H9 (cell line): ENCODE measurements at regions not wholly inside any gene's neighbourhood (a gene's known extent, or its start where the extent isn't known, plus 50 kb on each side); places are given as distances from the start of the nearest gene placed in this dataset.

Experiments
- DNase-seq: peaks from one replicate; pipeline ENCODE4 v3.0.0-alpha.2; 2017
- H2AFZ ChIP-seq: one replicate; pipeline ENCODE4 v1.6.1; 2013; ENCODE audit warnings: mild to moderate bottlenecking, low read length, control low read depth, moderate library complexity
- H2AK5ac ChIP-seq: 2 replicates; pipeline ENCODE4 v1.6.1; 2013; ENCODE audit warnings: low read length, control low read depth, mixed read lengths; ENCODE audit not compliant: insufficient read length
- H2BK120ac ChIP-seq: one replicate; pipeline ENCODE4 v1.6.1; 2013; ENCODE audit warnings: low read depth, mild to moderate bottlenecking, low read length, control low read depth, inconsistent platforms; ENCODE audit not compliant: poor library complexity, severe bottlenecking
- H2BK12ac ChIP-seq: 2 replicates; pipeline ENCODE4 v1.6.1; 2013; ENCODE audit warnings: low read length, control low read depth, mixed read lengths, low read depth; ENCODE audit not compliant: insufficient read length
- H2BK15ac ChIP-seq: 2 replicates; pipeline ENCODE4 v1.6.1; 2013; ENCODE audit warnings: low read depth, low read length, control low read depth
- H2BK20ac ChIP-seq: one replicate; pipeline ENCODE4 v1.6.1; 2013; ENCODE audit warnings: low read depth, mild to moderate bottlenecking, low read length, control low read depth, inconsistent platforms; ENCODE audit not compliant: poor library complexity, severe bottlenecking
- H2BK5ac ChIP-seq: 2 replicates; pipeline ENCODE4 v1.6.1; 2013; ENCODE audit warnings: low read length, control low read depth, mixed read lengths; ENCODE audit not compliant: insufficient read length
- H3K14ac ChIP-seq: 2 replicates; pipeline ENCODE4 v1.6.1; 2013; ENCODE audit warnings: low read length, control low read depth; ENCODE audit not compliant: insufficient read depth
- H3K18ac ChIP-seq: 2 replicates; pipeline ENCODE4 v1.6.1; 2013; ENCODE audit warnings: low read depth, mild to moderate bottlenecking, mixed read lengths, low read length, control low read depth; ENCODE audit not compliant: insufficient read length
- H3K23ac ChIP-seq: 2 replicates; pipeline ENCODE4 v1.6.1; 2013; ENCODE audit warnings: low read length, control low read depth, mixed read lengths, low read depth; ENCODE audit not compliant: insufficient read length
- H3K23me2 ChIP-seq: 2 replicates; pipeline ENCODE4 v1.6.1; 2013; ENCODE audit warnings: low read depth, mild to moderate bottlenecking, mixed read lengths, low read length, control low read depth; ENCODE audit not compliant: insufficient read length, poor library complexity, severe bottlenecking
- H3K27ac ChIP-seq: 2 replicates; pipeline ENCODE4 v1.5.1; 2013; ENCODE audit warnings: low read length, control low read depth, mixed read lengths, low read depth; ENCODE audit not compliant: insufficient read length
- H3K27me3 ChIP-seq: 2 replicates; pipeline ENCODE4 v1.6.1; 2013; ENCODE audit warnings: low read length, control low read depth, inconsistent platforms; ENCODE audit not compliant: insufficient read depth
- H3K4ac ChIP-seq: 2 replicates; pipeline ENCODE4 v1.6.1; 2013; ENCODE audit warnings: low read depth, mild to moderate bottlenecking, control low read depth, inconsistent platforms, low read length, moderate library complexity
- H3K4me1 ChIP-seq: 2 replicates; pipeline ENCODE4 v1.6.1; 2013; ENCODE audit warnings: low read length, control low read depth, inconsistent platforms; ENCODE audit not compliant: insufficient read depth
- H3K4me2 ChIP-seq: 2 replicates; pipeline ENCODE4 v1.6.1; 2013; ENCODE audit warnings: low read length, control low read depth, mixed read lengths; ENCODE audit not compliant: insufficient read length, insufficient read depth
- H3K56ac ChIP-seq: 2 replicates; pipeline ENCODE4 v1.6.1; 2013; ENCODE audit warnings: low read depth, mild to moderate bottlenecking, mixed read lengths, low read length, control low read depth; ENCODE audit not compliant: insufficient read length
- H3K79me1 ChIP-seq: 2 replicates; pipeline ENCODE4 v1.6.1; 2013; ENCODE audit warnings: low read depth, mild to moderate bottlenecking, moderate library complexity, low read length, control low read depth, inconsistent platforms; ENCODE audit not compliant: insufficient read depth, poor library complexity, severe bottlenecking
- H3K79me2 ChIP-seq: 2 replicates; pipeline ENCODE4 v1.6.1; 2013; ENCODE audit warnings: low read length, control low read depth, inconsistent platforms; ENCODE audit not compliant: insufficient read depth
- H3K9ac ChIP-seq: 2 replicates; pipeline ENCODE4 v1.6.1; 2013; ENCODE audit warnings: low read length, control low read depth, mixed read lengths; ENCODE audit not compliant: insufficient read length; ENCODE audit errors: extremely low read depth
- H3K9me3 ChIP-seq: one replicate; pipeline ENCODE4 v1.6.1; 2013; ENCODE audit warnings: low read depth, low read length, inconsistent platforms; ENCODE audit not compliant: control insufficient read depth
- H3T11ph ChIP-seq: one replicate; pipeline ENCODE4 v1.6.1; 2013; ENCODE audit warnings: mild to moderate bottlenecking, low read length, control low read depth, inconsistent platforms
- H4K20me1 ChIP-seq: one replicate; pipeline ENCODE4 v1.6.1; 2013; ENCODE audit not compliant: control insufficient read depth, insufficient read length, insufficient read depth
- H4K5ac ChIP-seq: 2 replicates; pipeline ENCODE4 v1.6.1; 2013; ENCODE audit warnings: low read depth, mild to moderate bottlenecking, mixed read lengths, low read length, control low read depth; ENCODE audit not compliant: insufficient read length
- H4K8ac ChIP-seq: replicated peaks from 2 replicates; pipeline ENCODE4 v1.6.1; 2013; ENCODE audit warnings: low read length, control low read depth, mixed read lengths, low read depth; ENCODE audit not compliant: insufficient read length
- H4K91ac ChIP-seq: 2 replicates; pipeline ENCODE4 v1.6.1; 2013; ENCODE audit warnings: low read depth, mild to moderate bottlenecking, moderate library complexity, mixed read lengths, low read length, control low read depth; ENCODE audit not compliant: insufficient read length
- H3K27ac Mint-ChIP-seq, 3 experiments: 2 replicates in 2 of 3; 3 replicates in 1 of 3; pipeline ENCODE4 v1.8.0; 2020 to 2021; ENCODE audit warnings: mixed read lengths in 3 of 3, mild to moderate bottlenecking in 1 of 3, moderate library complexity in 1 of 3
- H3K27me3 Mint-ChIP-seq: 2 replicates; pipeline ENCODE4 v1.8.0; 2021; ENCODE audit warnings: low read depth, mild to moderate bottlenecking, moderate library complexity, mixed read lengths
- H3K36me3 Mint-ChIP-seq, 3 experiments: 2 replicates in 2 of 3; 3 replicates in 1 of 3; pipeline ENCODE4 v1.8.0; 2020 to 2021; ENCODE audit warnings: low read depth in 3 of 3, mixed read lengths in 3 of 3; ENCODE audit not compliant: insufficient read depth in 1 of 3
- H3K4me1 Mint-ChIP-seq, 2 experiments: 2 replicates each; pipeline ENCODE4 v1.8.0; 2020; ENCODE audit warnings: mixed read lengths in 2 of 2
- H3K4me3 Mint-ChIP-seq, 2 experiments: 2 replicates in 1 of 2; 3 replicates in 1 of 2; pipeline ENCODE4 v1.8.0; 2020 to 2021; ENCODE audit warnings: mild to moderate bottlenecking in 2 of 2, mixed read lengths in 2 of 2, moderate library complexity in 1 of 2
- H3K9me3 Mint-ChIP-seq, 2 experiments: 2 replicates in 1 of 2; 3 replicates in 1 of 2; pipeline ENCODE4 v1.8.0; 2020; ENCODE audit warnings: mild to moderate bottlenecking in 2 of 2, mixed read lengths in 2 of 2, moderate library complexity in 1 of 2
- WGBS: extraction: QIAGEN DNeasy Blood & Tissue Kit; methylation state at CpG from one replicate; pipeline ENCODE4 v1.1.7; 2013; ENCODE audit warnings: missing lambda C conversion rate, low lambda C conversion rate, mixed read lengths; ENCODE audit not compliant: insufficient read length; ENCODE audit errors: extremely low coverage; 5-methylcytosine and 5-hydroxymethylcytosine counted together
- TF ChIP-seq, protein P1 (sequence below): fragments of 200-600 bp; sonication (generic); conservative IDR thresholded peaks from 3 replicates; pipeline ENCODE4 v1.8.0; 2021; ENCODE audit warnings: antibody characterized with exemption, mild to moderate bottlenecking

DNA sequence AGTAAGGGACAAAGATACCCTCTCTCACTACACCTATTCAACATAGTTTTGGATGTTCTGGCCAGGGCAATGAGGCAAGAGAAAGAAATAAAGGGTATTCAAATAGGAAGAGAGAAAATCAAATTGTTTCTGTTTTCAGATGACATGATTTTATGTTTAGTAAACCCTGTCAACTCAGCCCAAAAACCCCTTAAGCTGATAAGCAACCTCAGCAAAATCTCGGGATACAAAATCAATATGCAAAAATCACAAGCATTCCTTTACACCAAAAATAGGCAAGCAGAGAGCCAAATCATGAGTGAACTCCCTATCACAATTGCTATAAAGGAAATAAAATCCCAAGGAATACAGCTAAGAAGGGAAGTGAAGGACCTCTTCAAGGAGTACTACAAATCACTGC is 1130.7 kb upstream of the PIK3C3 start:
- no peaks in the 10 kb centered on the region for H4K20me1 ChIP-seq
- H3K4ac ChIP-seq, result no peak overlapping the region
- no peak overlapping the region for H3K9ac ChIP-seq
- no peak overlapping the region for H3K4me2 ChIP-seq
- H3K18ac ChIP-seq, result no peak overlapping the region
- H2AFZ ChIP-seq, result no peak overlapping the region
- no peaks in the 10 kb centered on the region for H3K4me1 ChIP-seq
- H3K27me3 ChIP-seq, result no peaks in the 10 kb centered on the region
- H3K27ac ChIP-seq, result no peak overlapping the region
- no peak overlapping the region for H3K56ac ChIP-seq
- H2BK15ac ChIP-seq, result no peak overlapping the region
- H3K79me2 ChIP-seq, result no peaks in the 10 kb centered on the region
- no peaks in the 10 kb centered on the region for H3K9me3 ChIP-seq
- H4K5ac ChIP-seq, result no peak overlapping the region
- H3K4me3 Mint-ChIP-seq, result no peak overlapping the region
- DNase-seq, result no peak
- H3T11ph ChIP-seq, result no peak overlapping the region
- H3K23me2 ChIP-seq, result no peaks in the 10 kb centered on the region
- peaks cover 0 to 3% of the 10 kb centered on the region in 2 experiments; a peak in 2 of 5 replicates for H3K9me3 Mint-ChIP-seq
- H2BK120ac ChIP-seq, result no peak overlapping the region
- TF ChIP-seq, protein P1, sequence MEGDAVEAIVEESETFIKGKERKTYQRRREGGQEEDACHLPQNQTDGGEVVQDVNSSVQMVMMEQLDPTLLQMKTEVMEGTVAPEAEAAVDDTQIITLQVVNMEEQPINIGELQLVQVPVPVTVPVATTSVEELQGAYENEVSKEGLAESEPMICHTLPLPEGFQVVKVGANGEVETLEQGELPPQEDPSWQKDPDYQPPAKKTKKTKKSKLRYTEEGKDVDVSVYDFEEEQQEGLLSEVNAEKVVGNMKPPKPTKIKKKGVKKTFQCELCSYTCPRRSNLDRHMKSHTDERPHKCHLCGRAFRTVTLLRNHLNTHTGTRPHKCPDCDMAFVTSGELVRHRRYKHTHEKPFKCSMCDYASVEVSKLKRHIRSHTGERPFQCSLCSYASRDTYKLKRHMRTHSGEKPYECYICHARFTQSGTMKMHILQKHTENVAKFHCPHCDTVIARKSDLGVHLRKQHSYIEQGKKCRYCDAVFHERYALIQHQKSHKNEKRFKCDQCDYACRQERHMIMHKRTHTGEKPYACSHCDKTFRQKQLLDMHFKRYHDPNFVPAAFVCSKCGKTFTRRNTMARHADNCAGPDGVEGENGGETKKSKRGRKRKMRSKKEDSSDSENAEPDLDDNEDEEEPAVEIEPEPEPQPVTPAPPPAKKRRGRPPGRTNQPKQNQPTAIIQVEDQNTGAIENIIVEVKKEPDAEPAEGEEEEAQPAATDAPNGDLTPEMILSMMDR, result no peak
- no peak overlapping the region for H2AK5ac ChIP-seq
- no peak overlapping the region for H3K27ac Mint-ChIP-seq
- no peak overlapping the region for H2BK12ac ChIP-seq
- H2BK5ac ChIP-seq, result no peak overlapping the region
- no peak overlapping the region for H4K91ac ChIP-seq
- H3K79me1 ChIP-seq, result no peaks in the 10 kb centered on the region
- no peak overlapping the region for H2BK20ac ChIP-seq
- no CpG with 5 or more reads among the region's 1 CpG for WGBS
- peaks cover 2 to 3% of the 10 kb centered on the region in 2 experiments; a peak in 2 of 4 replicates for H3K4me1 Mint-ChIP-seq
- H4K8ac ChIP-seq, result no peak overlapping the region
- no peaks in the 10 kb centered on the region; the same call in 1 of the 2 replicates for H3K27me3 Mint-ChIP-seq
- no peak overlapping the region for H3K14ac ChIP-seq
- peaks cover 0 to 2% (median 0%) of the 10 kb centered on the region in 3 experiments; a peak in 1 of 7 replicates for H3K36me3 Mint-ChIP-seq
- no peak overlapping the region for H3K23ac ChIP-seq
